ENCODE measurements at regions not wholly inside any gene's neighbourhood (a gene's known extent, or its start where the extent isn't known, plus 50 kb on each side); places are given as distances from the start of the nearest gene placed in this dataset.
A peak's percentile ranks its signal among the peaks of the same experiment; 100 is the strongest.

- Histone ChIP-seq H3K27me3 (no peaks in the 10 kb centered on the region), H3K4me3 (no peak overlapping the region), H3K27ac (no peak overlapping the region), H3K36me3 (no peaks in the 10 kb centered on the region), H3K4me1 (no peaks in the 10 kb centered on the region), H3K9me3 (peaks cover 0 to 11% (median 0%) of the 10 kb centered on the region in 12 donors)
- ATAC-seq (no peak), DNase-seq (no peak)
- intact Hi-C loops (cut with DNase I): no loop called here
- TF ChIP-seq POLR2A (IDR thresholded peaks at IDR 0.05) (no peak), CTCF (IDR thresholded peaks at IDR 0.05) (no peak)
Measured at GRCh38 chr7:119896386-119896785, 376.6 kb upstream of the KCND2 start.

GRCh38 chr7:119900996-119901672 lies 371.8 kb upstream of the KCND2 start:
- WGBS, 4 donors: 65 to 75% (median 69%) methylated on average over 5 of the region's 5 CpGs
- no peaks in the 10 kb centered on the region for H3K4me1 ChIP-seq
- peak in 1 of 4 donors; percentile 37 for ATAC-seq
- no peaks in the 10 kb centered on the region for H3K27me3 ChIP-seq
- peaks cover 0 to 11% (median 0%) of the 10 kb centered on the region in 12 donors for H3K9me3 ChIP-seq
- no peak overlapping the region for H3K27ac ChIP-seq
- H3K4me3 ChIP-seq: no peak overlapping the region
- TF ChIP-seq POLR2A (IDR thresholded peaks at IDR 0.05): no peak
- TF ChIP-seq CTCF (IDR thresholded peaks at IDR 0.05): no peak
- DNase-seq: no peak
- intact Hi-C loops (cut with DNase I): no loop called here
- no peaks in the 10 kb centered on the region for H3K36me3 ChIP-seq

DNA sequence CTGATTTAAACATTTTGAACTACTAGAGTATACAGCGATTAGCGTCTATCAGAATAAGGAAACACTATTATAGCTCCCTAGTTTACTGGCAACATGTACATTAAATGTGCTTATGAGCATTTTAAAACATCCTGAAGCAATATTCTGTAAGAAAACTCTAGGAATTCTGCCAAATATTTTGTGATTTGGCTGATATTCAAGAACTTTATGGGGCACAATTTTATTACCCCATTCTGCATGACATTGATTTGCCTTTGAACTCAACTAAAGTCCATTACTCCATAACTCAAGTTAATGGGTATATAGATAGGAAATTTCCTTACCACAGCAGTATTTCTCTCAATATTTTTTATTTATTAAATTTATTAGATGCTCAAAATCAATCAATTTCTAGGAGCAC lies 369.9 kb upstream of the KCND2 start:
- Histone ChIP-seq H3K4me3 (no peak overlapping the region), H3K9me3 (no peaks in the 10 kb centered on the region), H3K27ac (no peak overlapping the region), H3K27me3 (no peaks in the 10 kb centered on the region), H3K36me3 (no peaks in the 10 kb centered on the region), H3K4me1 (no peaks in the 10 kb centered on the region)
- DNase-seq: no peak
- TF ChIP-seq CTCF (IDR thresholded peaks at IDR 0.05) (no peak), POLR2A (IDR thresholded peaks at IDR 0.05) (no peak)
- intact Hi-C loops (cut with DNase I): no loop called here
- WGBS, 4 donors: 92 to 96% (median 94%) methylated on average over 2 of the region's 2 CpGs
- ATAC-seq: no peak

DNA sequence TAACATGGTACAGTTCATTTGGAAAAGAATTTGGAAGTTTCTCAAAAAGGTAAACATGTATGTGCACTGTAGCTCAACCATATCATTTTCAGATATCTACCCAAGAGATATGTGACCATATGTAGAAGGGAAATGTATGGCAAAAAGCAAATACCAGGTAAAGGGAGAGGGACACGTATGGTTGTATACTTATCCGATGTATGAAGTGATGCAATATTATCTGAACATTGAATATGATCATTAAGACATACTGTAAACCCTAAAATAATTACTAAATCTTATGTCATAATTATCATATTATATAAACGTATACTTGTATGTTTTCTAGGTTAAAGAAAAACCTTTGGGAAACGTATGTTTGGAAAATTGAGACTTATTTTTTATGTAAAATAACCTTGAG lies 367.5 kb upstream of the KCND2 start:
- DNase-seq (no peak), ATAC-seq (no peak)
- H3K27ac ChIP-seq: no peak overlapping the region
- H3K27me3 ChIP-seq: no peaks in the 10 kb centered on the region
- peaks cover 0 to 5% (median 0%) of the 10 kb centered on the region in 12 donors for H3K9me3 ChIP-seq
- H3K4me1 ChIP-seq: no peaks in the 10 kb centered on the region
- TF ChIP-seq CTCF (IDR thresholded peaks at IDR 0.05) (no peak), POLR2A (IDR thresholded peaks at IDR 0.05) (no peak)
- H3K36me3 ChIP-seq: no peaks in the 10 kb centered on the region
- 71 to 80% (median 77%) methylated on average over 4 of the region's 4 CpGs for WGBS, 4 donors
- H3K4me3 ChIP-seq: no peak overlapping the region
- intact Hi-C loops (cut with DNase I): no loop called here

Measured in heart left ventricle (tissue), 16 donors.